H9 (cell line): ENCODE measurements at regions not wholly inside any gene's neighbourhood (a gene's known extent, or its start where the extent isn't known, plus 50 kb on each side); places are given as distances from the start of the nearest gene placed in this dataset.

ENCODE experiments used
- DNase-seq: peaks from one replicate; pipeline ENCODE4 v3.0.0-alpha.2; 2017
- H2AFZ ChIP-seq: one replicate; pipeline ENCODE4 v1.6.1; 2013; ENCODE audit warnings: mild to moderate bottlenecking, low read length, control low read depth, moderate library complexity
- H2AK5ac ChIP-seq: 2 replicates; pipeline ENCODE4 v1.6.1; 2013; ENCODE audit warnings: low read length, control low read depth, mixed read lengths; ENCODE audit not compliant: insufficient read length
- H2BK120ac ChIP-seq: one replicate; pipeline ENCODE4 v1.6.1; 2013; ENCODE audit warnings: low read depth, mild to moderate bottlenecking, low read length, control low read depth, inconsistent platforms; ENCODE audit not compliant: poor library complexity, severe bottlenecking
- H2BK12ac ChIP-seq: 2 replicates; pipeline ENCODE4 v1.6.1; 2013; ENCODE audit warnings: low read length, control low read depth, mixed read lengths, low read depth; ENCODE audit not compliant: insufficient read length
- H2BK15ac ChIP-seq: 2 replicates; pipeline ENCODE4 v1.6.1; 2013; ENCODE audit warnings: low read depth, low read length, control low read depth
- H2BK20ac ChIP-seq: one replicate; pipeline ENCODE4 v1.6.1; 2013; ENCODE audit warnings: low read depth, mild to moderate bottlenecking, low read length, control low read depth, inconsistent platforms; ENCODE audit not compliant: poor library complexity, severe bottlenecking
- H2BK5ac ChIP-seq: 2 replicates; pipeline ENCODE4 v1.6.1; 2013; ENCODE audit warnings: low read length, control low read depth, mixed read lengths; ENCODE audit not compliant: insufficient read length
- H3K14ac ChIP-seq: 2 replicates; pipeline ENCODE4 v1.6.1; 2013; ENCODE audit warnings: low read length, control low read depth; ENCODE audit not compliant: insufficient read depth
- H3K18ac ChIP-seq: 2 replicates; pipeline ENCODE4 v1.6.1; 2013; ENCODE audit warnings: low read depth, mild to moderate bottlenecking, mixed read lengths, low read length, control low read depth; ENCODE audit not compliant: insufficient read length
- H3K23ac ChIP-seq: 2 replicates; pipeline ENCODE4 v1.6.1; 2013; ENCODE audit warnings: low read length, control low read depth, mixed read lengths, low read depth; ENCODE audit not compliant: insufficient read length
- H3K23me2 ChIP-seq: 2 replicates; pipeline ENCODE4 v1.6.1; 2013; ENCODE audit warnings: low read depth, mild to moderate bottlenecking, mixed read lengths, low read length, control low read depth; ENCODE audit not compliant: insufficient read length, poor library complexity, severe bottlenecking
- H3K27ac ChIP-seq: 2 replicates; pipeline ENCODE4 v1.5.1; 2013; ENCODE audit warnings: low read length, control low read depth, mixed read lengths, low read depth; ENCODE audit not compliant: insufficient read length
- H3K27me3 ChIP-seq: 2 replicates; pipeline ENCODE4 v1.6.1; 2013; ENCODE audit warnings: low read length, control low read depth, inconsistent platforms; ENCODE audit not compliant: insufficient read depth
- H3K4ac ChIP-seq: 2 replicates; pipeline ENCODE4 v1.6.1; 2013; ENCODE audit warnings: low read depth, mild to moderate bottlenecking, control low read depth, inconsistent platforms, low read length, moderate library complexity
- H3K4me1 ChIP-seq: 2 replicates; pipeline ENCODE4 v1.6.1; 2013; ENCODE audit warnings: low read length, control low read depth, inconsistent platforms; ENCODE audit not compliant: insufficient read depth
- H3K4me2 ChIP-seq: 2 replicates; pipeline ENCODE4 v1.6.1; 2013; ENCODE audit warnings: low read length, control low read depth, mixed read lengths; ENCODE audit not compliant: insufficient read length, insufficient read depth
- H3K56ac ChIP-seq: 2 replicates; pipeline ENCODE4 v1.6.1; 2013; ENCODE audit warnings: low read depth, mild to moderate bottlenecking, mixed read lengths, low read length, control low read depth; ENCODE audit not compliant: insufficient read length
- H3K79me1 ChIP-seq: 2 replicates; pipeline ENCODE4 v1.6.1; 2013; ENCODE audit warnings: low read depth, mild to moderate bottlenecking, moderate library complexity, low read length, control low read depth, inconsistent platforms; ENCODE audit not compliant: insufficient read depth, poor library complexity, severe bottlenecking
- H3K79me2 ChIP-seq: 2 replicates; pipeline ENCODE4 v1.6.1; 2013; ENCODE audit warnings: low read length, control low read depth, inconsistent platforms; ENCODE audit not compliant: insufficient read depth
- H3K9ac ChIP-seq: 2 replicates; pipeline ENCODE4 v1.6.1; 2013; ENCODE audit warnings: low read length, control low read depth, mixed read lengths; ENCODE audit not compliant: insufficient read length; ENCODE audit errors: extremely low read depth
- H3K9me3 ChIP-seq: one replicate; pipeline ENCODE4 v1.6.1; 2013; ENCODE audit warnings: low read depth, low read length, inconsistent platforms; ENCODE audit not compliant: control insufficient read depth
- H3T11ph ChIP-seq: one replicate; pipeline ENCODE4 v1.6.1; 2013; ENCODE audit warnings: mild to moderate bottlenecking, low read length, control low read depth, inconsistent platforms
- H4K20me1 ChIP-seq: one replicate; pipeline ENCODE4 v1.6.1; 2013; ENCODE audit not compliant: control insufficient read depth, insufficient read length, insufficient read depth
- H4K5ac ChIP-seq: 2 replicates; pipeline ENCODE4 v1.6.1; 2013; ENCODE audit warnings: low read depth, mild to moderate bottlenecking, mixed read lengths, low read length, control low read depth; ENCODE audit not compliant: insufficient read length
- H4K8ac ChIP-seq: replicated peaks from 2 replicates; pipeline ENCODE4 v1.6.1; 2013; ENCODE audit warnings: low read length, control low read depth, mixed read lengths, low read depth; ENCODE audit not compliant: insufficient read length
- H4K91ac ChIP-seq: 2 replicates; pipeline ENCODE4 v1.6.1; 2013; ENCODE audit warnings: low read depth, mild to moderate bottlenecking, moderate library complexity, mixed read lengths, low read length, control low read depth; ENCODE audit not compliant: insufficient read length
- H3K27ac Mint-ChIP-seq, 3 experiments: 2 replicates in 2 of 3; 3 replicates in 1 of 3; pipeline ENCODE4 v1.8.0; 2020 to 2021; ENCODE audit warnings: mixed read lengths in 3 of 3, mild to moderate bottlenecking in 1 of 3, moderate library complexity in 1 of 3
- H3K27me3 Mint-ChIP-seq: 2 replicates; pipeline ENCODE4 v1.8.0; 2021; ENCODE audit warnings: low read depth, mild to moderate bottlenecking, moderate library complexity, mixed read lengths
- H3K36me3 Mint-ChIP-seq, 3 experiments: 2 replicates in 2 of 3; 3 replicates in 1 of 3; pipeline ENCODE4 v1.8.0; 2020 to 2021; ENCODE audit warnings: low read depth in 3 of 3, mixed read lengths in 3 of 3; ENCODE audit not compliant: insufficient read depth in 1 of 3
- H3K4me1 Mint-ChIP-seq, 2 experiments: 2 replicates each; pipeline ENCODE4 v1.8.0; 2020; ENCODE audit warnings: mixed read lengths in 2 of 2
- H3K4me3 Mint-ChIP-seq, 2 experiments: 2 replicates in 1 of 2; 3 replicates in 1 of 2; pipeline ENCODE4 v1.8.0; 2020 to 2021; ENCODE audit warnings: mild to moderate bottlenecking in 2 of 2, mixed read lengths in 2 of 2, moderate library complexity in 1 of 2
- H3K9me3 Mint-ChIP-seq, 2 experiments: 2 replicates in 1 of 2; 3 replicates in 1 of 2; pipeline ENCODE4 v1.8.0; 2020; ENCODE audit warnings: mild to moderate bottlenecking in 2 of 2, mixed read lengths in 2 of 2, moderate library complexity in 1 of 2
- CTCF ChIP-seq: fragments of 200-600 bp; sonication (generic); conservative IDR thresholded peaks from 3 replicates; pipeline ENCODE4 v1.8.0; 2021; ENCODE audit warnings: antibody characterized with exemption, mild to moderate bottlenecking
- WGBS: extraction: QIAGEN DNeasy Blood & Tissue Kit; methylation state at CpG from one replicate; pipeline ENCODE4 v1.1.7; 2013; ENCODE audit warnings: missing lambda C conversion rate, low lambda C conversion rate, mixed read lengths; ENCODE audit not compliant: insufficient read length; ENCODE audit errors: extremely low coverage; 5-methylcytosine and 5-hydroxymethylcytosine counted together

- no peaks in the 10 kb centered on the region; the same call in 1 of the 2 replicates for H3K27me3 Mint-ChIP-seq
Observed at GRCh38 chr4:170281027-170281426, 191.3 kb upstream of the AADAT start.

More at GRCh38 chr4:170281027-170281426, 191.3 kb upstream of the AADAT start:
- Histone ChIP-seq H3K79me2 (no peaks in the 10 kb centered on the region), H3K4ac (no peak overlapping the region), H2BK12ac (no peak overlapping the region), H2BK15ac (no peak overlapping the region), H4K20me1 (no peaks in the 10 kb centered on the region), H3K9ac (no peak overlapping the region), H3K23ac (no peak overlapping the region), H3K9me3 (peaks cover 5% of the 10 kb centered on the region), H3K18ac (no peak overlapping the region), H3K4me1 (no peaks in the 10 kb centered on the region), H2AK5ac (no peak overlapping the region), H3T11ph (no peak overlapping the region), H4K8ac (no peak overlapping the region), H3K27ac (no peak overlapping the region), H3K56ac (no peak overlapping the region), H3K79me1 (no peaks in the 10 kb centered on the region), H2AFZ (no peak overlapping the region), H2BK5ac (no peak overlapping the region), H2BK20ac (no peak overlapping the region), H3K23me2 (no peaks in the 10 kb centered on the region), H3K14ac (no peak overlapping the region), H3K27me3 (no peaks in the 10 kb centered on the region), H2BK120ac (no peak overlapping the region), H4K5ac (no peak overlapping the region), H4K91ac (no peak overlapping the region), H3K4me2 (no peak overlapping the region)
- peaks cover 28 to 30% of the 10 kb centered on the region in 2 experiments for H3K9me3 Mint-ChIP-seq
- no peak for TF ChIP-seq CTCF
- no peak for DNase-seq
- H3K36me3 Mint-ChIP-seq, result peaks cover 8 to 36% (median 17%) of the 10 kb centered on the region in 3 experiments
- H3K4me1 Mint-ChIP-seq, result no peaks in the 10 kb centered on the region
- no peak overlapping the region for H3K4me3 Mint-ChIP-seq
- WGBS, result 100% methylated on average over 1 of the region's 2 CpGs
- no peak overlapping the region for H3K27ac Mint-ChIP-seq
